Tibial nerve (tissue), 4 donors: ENCODE measurements at regions not wholly inside any gene's neighbourhood (a gene's known extent, or its start where the extent isn't known, plus 50 kb on each side); places are given as distances from the start of the nearest gene placed in this dataset.
A peak's percentile ranks its signal among the peaks of the same experiment; 100 is the strongest.
"Not testable (repeated sequence)": the region's sequence is repeated elsewhere in the genome, so short reads cannot be mapped to it uniquely, and the experiment has no call there.

Experiments used
- DNase-seq, 2 donors: peaks; one replicate each; pipeline ENCODE4 v3.0.0-alpha.2; 2019; ENCODE audit warnings: low spot score in 2 of 2
- H3K27ac ChIP-seq, 4 donors: fragments of 200-600 bp; sonication (generic) in 3 of 4; one replicate each; pipeline ENCODE4 v1.5.1; 2017 to 2019; ENCODE audit warnings: mild to moderate bottlenecking in 1 of 4
- H3K27me3 ChIP-seq, 2 donors: fragments of 200-600 bp; sonication (generic) in 1 of 2; one replicate each; pipeline versions ENCODE4 v1.5.1 to v1.6.0; 2017 to 2019
- H3K36me3 ChIP-seq, 3 donors: fragments of 200-600 bp; sonication (generic); one replicate each; pipeline ENCODE4 v1.5.1; 2018 to 2019
- H3K4me1 ChIP-seq, 4 donors: fragments of 200-600 bp; sonication (generic) in 3 of 4; one replicate each; pipeline ENCODE4 v1.5.1; 2017 to 2019
- H3K4me3 ChIP-seq, 4 donors: fragments of 200-600 bp; sonication (generic) in 3 of 4; one replicate each; pipeline ENCODE4 v1.5.1; 2017 to 2019; ENCODE audit warnings: mild to moderate bottlenecking in 1 of 4, moderate library complexity in 1 of 4
- H3K9me3 ChIP-seq, 4 donors: fragments of 200-600 bp; sonication (generic) in 3 of 4; one replicate each; pipeline ENCODE4 v1.5.1; 2017 to 2019
- EP300 ChIP-seq, 2 donors: sonication (generic); formaldehyde crosslinking; IDR thresholded peaks; one replicate each; pipeline ENCODE4 v1.6.1; 2017; ENCODE audit warnings: antibody characterized with exemption in 2 of 2, mild to moderate bottlenecking in 1 of 2
- POLR2A ChIP-seq, 2 donors: fragments of 450-650 bp; IDR thresholded peaks; one replicate each; pipeline ENCODE4 v1.6.1; 2017; ENCODE audit warnings: antibody characterized with exemption in 2 of 2, mild to moderate bottlenecking in 2 of 2, moderate library complexity in 2 of 2
- WGBS, 2 donors: methylation state at CpG; one replicate each; pipeline ENCODE4 v1.1.5; 2018; 5-methylcytosine and 5-hydroxymethylcytosine counted together
- TF ChIP-seq, protein P1 (sequence below), 5 experiments: fragments of 200-600 bp in 3 of 5; fragments of 450-650 bp in 2 of 5; sonication (generic) in 3 of 5; IDR thresholded peaks; one replicate each; pipeline ENCODE4 v1.5.1; 2016 to 2019; ENCODE audit warnings: antibody characterized with exemption in 5 of 5, mild to moderate bottlenecking in 3 of 5, moderate library complexity in 2 of 5

- H3K4me1 ChIP-seq = no peaks in the 10 kb centered on the region
- DNase-seq = no peak
- no peaks in the 10 kb centered on the region for H3K27me3 ChIP-seq
- H3K4me3 ChIP-seq = no peak overlapping the region
- no peak overlapping the region for H3K27ac ChIP-seq
- no peak for TF ChIP-seq POLR2A (IDR thresholded peaks at IDR 0.05)
- TF ChIP-seq EP300 (IDR thresholded peaks at IDR 0.05) = no peak
- TF ChIP-seq, protein P1, sequence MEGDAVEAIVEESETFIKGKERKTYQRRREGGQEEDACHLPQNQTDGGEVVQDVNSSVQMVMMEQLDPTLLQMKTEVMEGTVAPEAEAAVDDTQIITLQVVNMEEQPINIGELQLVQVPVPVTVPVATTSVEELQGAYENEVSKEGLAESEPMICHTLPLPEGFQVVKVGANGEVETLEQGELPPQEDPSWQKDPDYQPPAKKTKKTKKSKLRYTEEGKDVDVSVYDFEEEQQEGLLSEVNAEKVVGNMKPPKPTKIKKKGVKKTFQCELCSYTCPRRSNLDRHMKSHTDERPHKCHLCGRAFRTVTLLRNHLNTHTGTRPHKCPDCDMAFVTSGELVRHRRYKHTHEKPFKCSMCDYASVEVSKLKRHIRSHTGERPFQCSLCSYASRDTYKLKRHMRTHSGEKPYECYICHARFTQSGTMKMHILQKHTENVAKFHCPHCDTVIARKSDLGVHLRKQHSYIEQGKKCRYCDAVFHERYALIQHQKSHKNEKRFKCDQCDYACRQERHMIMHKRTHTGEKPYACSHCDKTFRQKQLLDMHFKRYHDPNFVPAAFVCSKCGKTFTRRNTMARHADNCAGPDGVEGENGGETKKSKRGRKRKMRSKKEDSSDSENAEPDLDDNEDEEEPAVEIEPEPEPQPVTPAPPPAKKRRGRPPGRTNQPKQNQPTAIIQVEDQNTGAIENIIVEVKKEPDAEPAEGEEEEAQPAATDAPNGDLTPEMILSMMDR (IDR thresholded peaks at IDR 0.05) = no peak
- H3K9me3 ChIP-seq = no peaks in the 10 kb centered on the region
- WGBS, 2 donors = 44 to 51% methylated on average over 3 of the region's 3 CpGs
- no peaks in the 10 kb centered on the region for H3K36me3 ChIP-seq
Observed at GRCh38 chr5:44951371-44951770, 142.6 kb downstream of the MRPS30 start.

GRCh38 chr5:44952376-44952775 lies 143.6 kb downstream of the MRPS30 start:
- H3K27me3 ChIP-seq = no peaks in the 10 kb centered on the region

GRCh38 chr5:44953078-44953477 lies 144.3 kb downstream of the MRPS30 start:
- no peaks in the 10 kb centered on the region for H3K9me3 ChIP-seq
- no peaks in the 10 kb centered on the region for H3K4me1 ChIP-seq
- H3K4me3 ChIP-seq = no peak overlapping the region
- H3K27ac ChIP-seq = no peak overlapping the region
- no peaks in the 10 kb centered on the region for H3K36me3 ChIP-seq
- TF ChIP-seq, protein P1 (IDR thresholded peaks at IDR 0.05) = no peak
- TF ChIP-seq EP300 (IDR thresholded peaks at IDR 0.05) (no peak), POLR2A (IDR thresholded peaks at IDR 0.05) (no peak)
- no peaks in the 10 kb centered on the region for H3K27me3 ChIP-seq
- no peak for DNase-seq
- 60 to 67% methylated on average over 2 of the region's 2 CpGs for WGBS, 2 donors

More at GRCh38 chr5:44952376-44952775, 143.6 kb downstream of the MRPS30 start:
- no peak for TF ChIP-seq POLR2A (IDR thresholded peaks at IDR 0.05)
- TF ChIP-seq, protein P1 (IDR thresholded peaks at IDR 0.05) = peak; percentile 21 to 47 (median 36)
- Histone ChIP-seq H3K4me1 (no peaks in the 10 kb centered on the region), H3K36me3 (no peaks in the 10 kb centered on the region), H3K9me3 (no peaks in the 10 kb centered on the region), H3K4me3 (no peak overlapping the region), H3K27ac (no peak overlapping the region)
- no peak for DNase-seq
- 17 to 25% methylated on average over 1 of the region's 1 CpG for WGBS, 2 donors

DNA sequence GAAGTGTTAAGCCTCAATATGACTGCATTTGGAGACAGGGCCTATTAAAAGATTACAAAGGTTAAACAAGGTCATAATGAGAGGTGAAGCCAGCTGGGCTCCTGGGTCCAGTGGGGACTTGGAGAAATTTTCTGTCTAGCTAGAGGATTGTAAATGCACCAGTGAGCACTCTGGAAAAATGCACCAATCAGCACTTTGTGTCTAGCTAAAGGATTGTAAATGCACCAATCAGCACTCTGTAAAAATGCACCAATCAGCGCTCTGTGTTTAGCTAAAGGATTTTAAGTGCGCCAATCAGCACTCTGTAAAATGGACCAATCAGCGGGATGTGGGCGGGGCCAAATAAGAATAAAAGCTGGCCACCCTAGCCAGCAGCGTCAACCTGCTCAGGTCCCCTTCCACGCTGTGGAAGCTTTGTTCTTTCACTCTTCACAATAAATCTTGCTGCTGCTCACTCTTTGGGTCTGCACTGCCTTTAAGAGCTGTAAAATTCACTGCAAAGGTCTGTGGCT lies 150.3 kb downstream of the MRPS30 start:
- not testable (repeated sequence) for DNase-seq, H3K36me3 ChIP-seq, H3K4me3 ChIP-seq, H3K9me3 ChIP-seq, H3K27me3 ChIP-seq, H3K4me1 ChIP-seq, H3K27ac ChIP-seq
- 83 to 91% methylated on average over 6 of the region's 6 CpGs for WGBS, 2 donors

- DNase-seq = no peak
- Histone ChIP-seq H3K4me3 (no peak overlapping the region), H3K36me3 (no peaks in the 10 kb centered on the region), H3K9me3 (peaks cover 0 to 8% (median 0%) of the 10 kb centered on the region in 4 donors), H3K27me3 (no peaks in the 10 kb centered on the region), H3K4me1 (no peaks in the 10 kb centered on the region), H3K27ac (no peak overlapping the region)
- 77 to 81% methylated on average over 4 of the region's 4 CpGs for WGBS, 2 donors
- TF ChIP-seq POLR2A (IDR thresholded peaks at IDR 0.05) (no peak), EP300 (IDR thresholded peaks at IDR 0.05) (no peak)
- TF ChIP-seq, protein P1 (IDR thresholded peaks at IDR 0.05) = no peak
Observed at GRCh38 chr5:44969825-44970224, 161.1 kb downstream of the MRPS30 start.

DNA sequence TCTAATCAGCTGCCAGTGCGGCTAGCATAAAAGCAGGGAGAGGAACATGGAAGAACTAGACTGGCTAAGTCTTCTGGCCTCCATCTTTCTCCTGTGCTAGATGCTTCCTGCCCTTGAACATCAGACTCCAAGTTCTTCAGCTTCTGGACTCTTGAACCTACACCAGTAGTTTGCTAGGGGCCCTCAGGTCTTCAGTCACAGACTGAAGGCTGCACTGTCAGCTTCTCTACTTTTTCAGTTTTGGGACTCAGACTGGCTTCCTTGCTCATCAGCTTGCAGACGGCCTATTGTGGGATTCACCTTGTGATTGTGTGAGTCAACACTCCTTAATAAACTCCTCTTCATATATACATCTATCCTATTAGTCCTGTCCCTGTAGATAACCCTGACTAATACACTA lies 162.2 kb downstream of the MRPS30 start:
- 88 to 95% methylated on average over 2 of the region's 2 CpGs for WGBS, 2 donors
- not testable (repeated sequence) for DNase-seq

More for the DNA sequence above, 162.2 kb downstream of the MRPS30 start:
- not testable (repeated sequence) for H3K27ac ChIP-seq, H3K4me1 ChIP-seq, H3K36me3 ChIP-seq, H3K27me3 ChIP-seq, H3K4me3 ChIP-seq
- H3K9me3 ChIP-seq = peaks cover 0 to 12% (median 0%) of the 10 kb centered on the region in 4 donors
